Testis (tissue), 2 donors: ENCODE measurements at regions not wholly inside any gene's neighbourhood (a gene's known extent, or its start where the extent isn't known, plus 50 kb on each side); places are given as distances from the start of the nearest gene placed in this dataset.
A peak's percentile ranks its signal among the peaks of the same experiment; 100 is the strongest.

Experiments used
- DNase-seq: peaks from one replicate; pipeline ENCODE4 v3.0.0-alpha.2; 2019
- H3K27ac ChIP-seq, 2 donors: fragments of 200-600 bp; sonication (generic); one replicate each; pipeline ENCODE4 v1.5.1; 2019
- H3K27me3 ChIP-seq: fragments of 200-600 bp; sonication (generic); one replicate; pipeline ENCODE4 v1.5.1; 2019
- H3K36me3 ChIP-seq: fragments of 200-600 bp; sonication (generic); one replicate; pipeline ENCODE4 v1.5.1; 2017; ENCODE audit warnings: low read depth; ENCODE audit errors: missing control alignments
- H3K4me1 ChIP-seq: fragments of 200-600 bp; sonication (generic); one replicate; pipeline ENCODE4 v1.5.1; 2019
- H3K4me3 ChIP-seq, 2 donors: fragments of 200-600 bp; sonication (generic); one replicate each; pipeline ENCODE4 v1.5.1; 2017 to 2019
- H3K9me3 ChIP-seq: fragments of 200-600 bp; sonication (generic); one replicate; pipeline ENCODE4 v1.5.1; 2017
- POLR2A ChIP-seq: fragments of 450-650 bp; IDR thresholded peaks from one replicate; pipeline ENCODE4 v1.6.1; 2017; ENCODE audit warnings: antibody characterized with exemption, mild to moderate bottlenecking, moderate library complexity
- WGBS, 2 donors: methylation state at CpG; one replicate each; pipeline ENCODE4 v1.1.5; 2018; 5-methylcytosine and 5-hydroxymethylcytosine counted together
- intact Hi-C: fragments of 100-400 bp; cut with DNase I; formaldehyde crosslinking; loops from one replicate; pipeline ENCODE4 v1.15.1; 2023; ENCODE audit warnings: low total_unique reads
- TF ChIP-seq, protein P1 (sequence below), 3 experiments: fragments of 450-650 bp in 2 of 3; fragments of 200-600 bp in 1 of 3; sonication (generic) in 1 of 3; IDR thresholded peaks; one replicate each; pipeline ENCODE4 v1.5.1; 2016 to 2019; ENCODE audit warnings: antibody characterized with exemption in 3 of 3, mild to moderate bottlenecking in 2 of 3, moderate library complexity in 1 of 3

DNA sequence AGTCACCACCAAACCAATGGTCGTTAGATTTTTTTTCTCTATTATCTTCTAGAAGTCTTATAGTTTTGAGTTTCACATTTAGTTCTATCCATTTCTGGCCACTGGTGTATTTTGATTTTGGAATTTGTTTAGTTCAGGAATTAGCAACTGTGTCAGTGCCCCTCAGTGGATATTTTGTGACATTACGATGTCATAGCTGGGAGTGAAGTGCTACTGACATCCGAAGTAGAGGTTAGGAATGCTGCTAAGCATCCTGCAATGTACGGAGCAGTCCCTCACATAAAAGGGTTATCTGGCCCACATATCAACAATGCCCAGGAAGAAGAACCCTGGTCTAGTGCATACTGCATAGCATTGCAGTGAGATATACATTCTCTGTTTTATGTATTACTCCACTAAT is 157.4 kb upstream of the RGPD4 start:
- intact Hi-C loops: no loop called here
- H3K4me1 ChIP-seq: no peaks in the 10 kb centered on the region
- H3K36me3 ChIP-seq: no peaks in the 10 kb centered on the region
- H3K9me3 ChIP-seq: no peaks in the 10 kb centered on the region
- WGBS, 2 donors: 33 to 41% methylated on average over 4 of the region's 4 CpGs
- peak; percentile 25 for DNase-seq
- H3K27ac ChIP-seq: no peak overlapping the region
- H3K4me3 ChIP-seq: no peak overlapping the region
- H3K27me3 ChIP-seq: no peaks in the 10 kb centered on the region
- TF ChIP-seq, protein P1, sequence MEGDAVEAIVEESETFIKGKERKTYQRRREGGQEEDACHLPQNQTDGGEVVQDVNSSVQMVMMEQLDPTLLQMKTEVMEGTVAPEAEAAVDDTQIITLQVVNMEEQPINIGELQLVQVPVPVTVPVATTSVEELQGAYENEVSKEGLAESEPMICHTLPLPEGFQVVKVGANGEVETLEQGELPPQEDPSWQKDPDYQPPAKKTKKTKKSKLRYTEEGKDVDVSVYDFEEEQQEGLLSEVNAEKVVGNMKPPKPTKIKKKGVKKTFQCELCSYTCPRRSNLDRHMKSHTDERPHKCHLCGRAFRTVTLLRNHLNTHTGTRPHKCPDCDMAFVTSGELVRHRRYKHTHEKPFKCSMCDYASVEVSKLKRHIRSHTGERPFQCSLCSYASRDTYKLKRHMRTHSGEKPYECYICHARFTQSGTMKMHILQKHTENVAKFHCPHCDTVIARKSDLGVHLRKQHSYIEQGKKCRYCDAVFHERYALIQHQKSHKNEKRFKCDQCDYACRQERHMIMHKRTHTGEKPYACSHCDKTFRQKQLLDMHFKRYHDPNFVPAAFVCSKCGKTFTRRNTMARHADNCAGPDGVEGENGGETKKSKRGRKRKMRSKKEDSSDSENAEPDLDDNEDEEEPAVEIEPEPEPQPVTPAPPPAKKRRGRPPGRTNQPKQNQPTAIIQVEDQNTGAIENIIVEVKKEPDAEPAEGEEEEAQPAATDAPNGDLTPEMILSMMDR (IDR thresholded peaks at IDR 0.05): peak in 2 of 3 experiments; percentile 22 to 25
- TF ChIP-seq POLR2A: no peak

- no peak overlapping the region for H3K27ac ChIP-seq
- no peaks in the 10 kb centered on the region for H3K9me3 ChIP-seq
- intact Hi-C loops: no loop called here
- 92 to 94% methylated on average over 8 of the region's 8 CpGs for WGBS, 2 donors
- no peak overlapping the region for H3K4me3 ChIP-seq
- no peaks in the 10 kb centered on the region for H3K27me3 ChIP-seq
- no peak for DNase-seq
- H3K4me1 ChIP-seq: no peaks in the 10 kb centered on the region
- H3K36me3 ChIP-seq: no peaks in the 10 kb centered on the region
- TF ChIP-seq POLR2A: no peak
- TF ChIP-seq, protein P1 (IDR thresholded peaks at IDR 0.05): no peak
Observed at GRCh38 chr2:107681936-107682335, 144.8 kb upstream of the RGPD4 start.

DNA sequence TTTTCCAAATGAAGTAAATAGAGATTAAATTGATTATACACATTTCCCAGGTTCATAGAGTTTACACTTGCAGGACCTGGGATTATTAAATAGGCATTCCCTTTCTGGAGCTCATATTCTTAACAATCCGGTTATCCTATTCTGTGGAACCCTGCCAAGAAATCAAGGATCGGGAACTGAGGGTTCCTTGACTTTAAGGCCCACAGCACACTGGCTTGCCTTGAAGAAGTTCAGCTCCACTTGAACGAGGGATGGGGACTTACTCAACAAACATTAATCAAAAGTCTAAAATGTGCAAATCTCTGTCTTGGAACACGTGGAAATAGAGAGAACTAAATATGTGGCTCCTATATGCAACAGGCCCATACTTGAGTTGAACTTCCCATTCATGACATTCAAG is 142.3 kb upstream of the RGPD4 start:
- Histone ChIP-seq H3K4me1 (no peaks in the 10 kb centered on the region), H3K27me3 (no peaks in the 10 kb centered on the region), H3K9me3 (no peaks in the 10 kb centered on the region), H3K36me3 (no peaks in the 10 kb centered on the region), H3K4me3 (no peak overlapping the region), H3K27ac (no peak overlapping the region)
- TF ChIP-seq, protein P1 (IDR thresholded peaks at IDR 0.05): no peak
- no peak for TF ChIP-seq POLR2A
- intact Hi-C loops: no loop called here
- 54 to 74% methylated on average over 4 of the region's 4 CpGs for WGBS, 2 donors
- DNase-seq: no peak

DNA sequence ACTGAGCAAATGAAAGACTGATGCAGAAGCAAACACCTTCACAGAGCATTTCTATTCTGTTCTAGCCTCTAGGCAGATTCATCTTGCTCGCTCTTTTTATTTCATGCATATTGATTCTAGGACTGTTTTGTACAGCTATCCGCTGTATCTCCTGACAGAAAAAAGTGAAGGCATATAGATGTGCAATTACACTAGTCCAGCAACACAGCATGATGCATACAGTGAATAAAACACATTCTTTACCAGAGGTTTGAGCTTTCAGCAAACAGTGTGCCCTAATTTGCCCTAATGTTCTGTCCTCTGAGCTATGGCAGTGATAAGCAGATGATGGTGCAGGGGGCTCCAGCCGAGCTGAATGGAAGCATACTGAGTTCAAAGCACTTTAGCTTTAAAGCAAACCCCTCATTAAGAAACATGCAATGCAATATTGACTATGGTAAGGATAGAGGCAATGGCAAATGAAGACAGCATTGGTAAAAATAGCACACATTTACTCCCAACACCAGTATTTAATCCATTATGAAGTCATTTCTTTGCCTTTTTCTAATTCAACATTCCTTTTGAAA is 141.2 kb upstream of the RGPD4 start:
- TF ChIP-seq POLR2A: no peak
- TF ChIP-seq, protein P1 (IDR thresholded peaks at IDR 0.05): no peak
- no peaks in the 10 kb centered on the region for H3K27me3 ChIP-seq
- DNase-seq: no peak
- intact Hi-C loops: no loop called here
- no peak overlapping the region for H3K27ac ChIP-seq
- 76 to 89% methylated on average over 2 to 3 of the region's 3 CpGs for WGBS, 2 donors
- no peaks in the 10 kb centered on the region for H3K9me3 ChIP-seq
- H3K4me3 ChIP-seq: no peak overlapping the region
- H3K36me3 ChIP-seq: no peaks in the 10 kb centered on the region
- H3K4me1 ChIP-seq: no peaks in the 10 kb centered on the region

DNA sequence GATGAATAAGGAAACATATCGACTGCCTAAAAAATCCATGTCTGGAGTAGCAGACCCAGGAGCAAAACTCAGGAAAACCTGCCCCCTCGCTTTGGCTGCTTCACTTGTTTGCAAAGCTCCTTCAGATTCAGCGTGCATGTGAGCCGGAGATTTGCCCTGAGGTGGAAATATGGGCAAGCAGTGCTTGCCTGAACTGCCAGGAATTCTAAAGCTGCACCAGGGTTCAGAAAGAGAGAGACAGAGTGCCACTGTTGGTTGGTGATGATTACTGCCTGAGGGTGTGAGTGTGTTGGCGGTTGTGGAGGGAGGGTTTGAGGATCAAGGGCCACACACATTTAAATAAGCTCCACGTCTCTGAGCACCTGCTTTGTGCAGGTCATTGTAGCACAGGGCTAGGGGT is 139.6 kb upstream of the RGPD4 start:
- no peaks in the 10 kb centered on the region for H3K9me3 ChIP-seq
- no peak overlapping the region for H3K27ac ChIP-seq
- TF ChIP-seq, protein P1 (IDR thresholded peaks at IDR 0.05): no peak
- TF ChIP-seq POLR2A: no peak
- H3K4me1 ChIP-seq: no peaks in the 10 kb centered on the region
- no peaks in the 10 kb centered on the region for H3K27me3 ChIP-seq
- no peaks in the 10 kb centered on the region for H3K36me3 ChIP-seq
- no peak overlapping the region for H3K4me3 ChIP-seq
- WGBS, 2 donors: 72 to 88% methylated on average over 6 of the region's 6 CpGs
- no peak for DNase-seq
- intact Hi-C loops: no loop called here
